ENCODE measurements at regions not wholly inside any gene's neighbourhood (a gene's known extent, or its start where the extent isn't known, plus 50 kb on each side); places are given as distances from the start of the nearest gene placed in this dataset.

- Histone ChIP-seq H3K36me3 (ENCODE audit: insufficient read depth, low read length) (no peaks in the 10 kb centered on the region), H3K4me3 (ENCODE audit: low read depth, low read length, poor library complexity, severe bottlenecking) (no peak overlapping the region), H2AFZ (ENCODE audit: low read length) (no peak overlapping the region), H3K27ac (ENCODE audit: low read depth, low read length, poor library complexity, severe bottlenecking) (no peak overlapping the region), H3K4me2 (ENCODE audit: low read length) (no peak overlapping the region), H3K79me2 (ENCODE audit: insufficient read depth, low read depth, low read length) (no peaks in the 10 kb centered on the region), H3K9me3 (ENCODE audit: low read length) (no peaks in the 10 kb centered on the region), H4K20me1 (ENCODE audit: insufficient read depth, low read length) (no peaks in the 10 kb centered on the region; the same call in 1 of the 2 replicates), H3K4me1 (ENCODE audit: insufficient read depth, low read length, poor library complexity, severe bottlenecking) (no peaks in the 10 kb centered on the region), H3K9me2 (ENCODE audit: insufficient read depth, low read length) (no peaks in the 10 kb centered on the region)
- no TSS peak for BruUV-seq (replicated peaks)
- TF ChIP-seq CTCF (conservative IDR thresholded peaks at IDR 0.05; ENCODE audit: low read length), result no peak
- TF ChIP-seq EZH2phosphoT487 (IDR thresholded peaks at IDR 0.05; ENCODE audit: borderline replicate concordance, low read depth, low read length), result no peak
- no peak for DNase-seq (ENCODE audit: low spot score)
- ChIA-PET CTCF (ENCODE audit: unreplicated experiment) (no interaction called here), POLR2A (no interaction called here)
- intact Hi-C loops (cut with micrococcal nuclease; ENCODE audit: unreplicated experiment), result no loop called here
These were observed 170.0 kb downstream of the TMEM38B start for GRCh38 chr9:105864248-105864898.

- Histone ChIP-seq H3K4me3 (ENCODE audit: low read depth, low read length, poor library complexity, severe bottlenecking) (no peak overlapping the region), H3K4me2 (ENCODE audit: low read length) (no peak overlapping the region), H3K79me2 (ENCODE audit: insufficient read depth, low read depth, low read length) (no peaks in the 10 kb centered on the region), H3K9me2 (ENCODE audit: insufficient read depth, low read length) (no peaks in the 10 kb centered on the region), H3K27ac (ENCODE audit: low read depth, low read length, poor library complexity, severe bottlenecking) (no peak overlapping the region), H3K4me1 (ENCODE audit: insufficient read depth, low read length, poor library complexity, severe bottlenecking) (no peaks in the 10 kb centered on the region), H2AFZ (ENCODE audit: low read length) (no peak overlapping the region), H3K9me3 (ENCODE audit: low read length) (no peaks in the 10 kb centered on the region), H4K20me1 (ENCODE audit: insufficient read depth, low read length) (no peaks in the 10 kb centered on the region; the same call in 1 of the 2 replicates), H3K36me3 (ENCODE audit: insufficient read depth, low read length) (no peaks in the 10 kb centered on the region)
- no TSS peak for BruUV-seq (replicated peaks)
- DNase-seq (ENCODE audit: low spot score), result no peak
- intact Hi-C loops (cut with micrococcal nuclease; ENCODE audit: unreplicated experiment), result no loop called here
- TF ChIP-seq EZH2phosphoT487 (IDR thresholded peaks at IDR 0.05; ENCODE audit: borderline replicate concordance, low read depth, low read length) (no peak), CTCF (conservative IDR thresholded peaks at IDR 0.05; ENCODE audit: low read length) (no peak)
- ChIA-PET CTCF (ENCODE audit: unreplicated experiment) (no interaction called here), POLR2A (no interaction called here)
These were observed 170.9 kb downstream of the TMEM38B start for GRCh38 chr9:105865285-105865684.

GRCh38 chr9:105871540-105871939, 177.2 kb downstream of the TMEM38B start:
- no peak for DNase-seq (ENCODE audit: low spot score)
- no peaks in the 10 kb centered on the region for H3K36me3 ChIP-seq (ENCODE audit: insufficient read depth, low read length)
- intact Hi-C loops (cut with micrococcal nuclease; ENCODE audit: unreplicated experiment), result no loop called here
- no peak overlapping the region for H3K4me2 ChIP-seq (ENCODE audit: low read length)
- H2AFZ ChIP-seq (ENCODE audit: low read length), result no peak overlapping the region
- TF ChIP-seq CTCF (conservative IDR thresholded peaks at IDR 0.05; ENCODE audit: low read length) (no peak), EZH2phosphoT487 (IDR thresholded peaks at IDR 0.05; ENCODE audit: borderline replicate concordance, low read depth, low read length) (no peak)
- H3K79me2 ChIP-seq (ENCODE audit: insufficient read depth, low read depth, low read length), result no peaks in the 10 kb centered on the region
- no peaks in the 10 kb centered on the region for H3K4me1 ChIP-seq (ENCODE audit: insufficient read depth, low read length, poor library complexity, severe bottlenecking)
- POLR2A ChIA-PET, result interaction anchor here (1.0 kb wide), 1 partner anchor 10 kb away, joined by 3 read pairs; no protein-coding TSS in a partner anchor
- H3K4me3 ChIP-seq (ENCODE audit: low read depth, low read length, poor library complexity, severe bottlenecking), result no peak overlapping the region
- H3K27ac ChIP-seq (ENCODE audit: low read depth, low read length, poor library complexity, severe bottlenecking), result no peak overlapping the region
- no TSS peak for BruUV-seq (replicated peaks)
- H3K9me2 ChIP-seq (ENCODE audit: insufficient read depth, low read length), result no peaks in the 10 kb centered on the region
- CTCF ChIA-PET (ENCODE audit: unreplicated experiment), result no interaction called here
- no peaks in the 10 kb centered on the region for H3K9me3 ChIP-seq (ENCODE audit: low read length)
- H4K20me1 ChIP-seq (ENCODE audit: insufficient read depth, low read length), result no peaks in the 10 kb centered on the region
